ENCODE measurements at regions not wholly inside any gene's neighbourhood (a gene's known extent, or its start where the extent isn't known, plus 50 kb on each side); places are given as distances from the start of the nearest gene placed in this dataset.

- ChIA-PET POLR2A (interaction anchor here (0.6 kb wide), 1 partner anchor 11 kb away, joined by 3 read pairs; no protein-coding TSS in a partner anchor), CTCF (no interaction called here)
- ATAC-seq: no peak
- Mint-ChIP-seq H3K27ac (no peak overlapping the region), H3K4me1 (ENCODE audit: low read depth) (no peaks in the 10 kb centered on the region), H3K9me3 (no peaks in the 10 kb centered on the region), H3K27me3 (no peaks in the 10 kb centered on the region), H3K36me3 (ENCODE audit: low read depth) (no peaks in the 10 kb centered on the region), H3K4me3 (no peak overlapping the region)
- no peak for DNase-seq
- intact Hi-C loops (cut with micrococcal nuclease): no loop called here
- TF ChIP-seq CTCF (IDR thresholded peaks at IDR 0.05): no peak
Measured at GRCh38 chr7:25297278-25297677, 69.0 kb upstream of the NPVF start.

- no peaks in the 10 kb centered on the region for H3K9me3 Mint-ChIP-seq
- no peak for TF ChIP-seq CTCF (IDR thresholded peaks at IDR 0.05)
- H3K36me3 Mint-ChIP-seq (ENCODE audit: low read depth): no peaks in the 10 kb centered on the region
- no peak for DNase-seq
- no peak overlapping the region for H3K27ac Mint-ChIP-seq
- H3K27me3 Mint-ChIP-seq: peaks cover 5% of the 10 kb centered on the region
- ATAC-seq: no peak
- ChIA-PET CTCF (interaction anchor here (2.3 to 2.5 kb wide), 2 partner anchors 44 to 262 kb away, joined by 5 to 8 read pairs; no protein-coding TSS in a partner anchor), POLR2A (no interaction called here)
- H3K4me1 Mint-ChIP-seq (ENCODE audit: low read depth): no peaks in the 10 kb centered on the region
- H3K4me3 Mint-ChIP-seq: no peak overlapping the region
- intact Hi-C loops (cut with micrococcal nuclease): no loop called here
Measured at GRCh38 chr7:25303281-25304181, 75.2 kb upstream of the NPVF start.

GRCh38 chr7:25304691-25305090 is 76.4 kb upstream of the NPVF start:
- no peak overlapping the region for H3K27ac Mint-ChIP-seq
- no peaks in the 10 kb centered on the region for H3K9me3 Mint-ChIP-seq
- ChIA-PET POLR2A (no interaction called here), CTCF (interaction anchor here (2.3 to 2.5 kb wide), 2 partner anchors 45 to 261 kb away, joined by 5 to 8 read pairs; no protein-coding TSS in a partner anchor)
- H3K4me1 Mint-ChIP-seq (ENCODE audit: low read depth): no peaks in the 10 kb centered on the region
- H3K27me3 Mint-ChIP-seq: peaks cover 5% of the 10 kb centered on the region
- H3K36me3 Mint-ChIP-seq (ENCODE audit: low read depth): no peaks in the 10 kb centered on the region
- no peak overlapping the region for H3K4me3 Mint-ChIP-seq
- ATAC-seq (no peak), DNase-seq (no peak)
- TF ChIP-seq CTCF (IDR thresholded peaks at IDR 0.05): no peak
- intact Hi-C loops (cut with micrococcal nuclease): no loop called here

- DNase-seq (no peak), ATAC-seq (no peak)
- H3K4me1 Mint-ChIP-seq (ENCODE audit: low read depth): no peaks in the 10 kb centered on the region
- no peaks in the 10 kb centered on the region for H3K9me3 Mint-ChIP-seq
- no peak for TF ChIP-seq CTCF (IDR thresholded peaks at IDR 0.05)
- intact Hi-C loops (cut with micrococcal nuclease): no loop called here
- POLR2A ChIA-PET: no interaction called here
- H3K4me3 Mint-ChIP-seq: no peak overlapping the region
- H3K27me3 Mint-ChIP-seq: peaks cover 5% of the 10 kb centered on the region
- CTCF ChIA-PET: no interaction called here
- H3K36me3 Mint-ChIP-seq (ENCODE audit: low read depth): no peaks in the 10 kb centered on the region
- no peak overlapping the region for H3K27ac Mint-ChIP-seq
Measured at GRCh38 chr7:25305831-25306230, 77.5 kb upstream of the NPVF start.

GRCh38 chr7:25307624-25308023 is 79.3 kb upstream of the NPVF start:
- intact Hi-C loops (cut with micrococcal nuclease): no loop called here
- CTCF ChIA-PET: no interaction called here
- no peak for ATAC-seq
- Mint-ChIP-seq H3K9me3 (no peaks in the 10 kb centered on the region), H3K27ac (no peak overlapping the region), H3K27me3 (peaks cover 5% of the 10 kb centered on the region), H3K4me1 (ENCODE audit: low read depth) (no peaks in the 10 kb centered on the region), H3K36me3 (ENCODE audit: low read depth) (no peaks in the 10 kb centered on the region), H3K4me3 (no peak overlapping the region)
- no peak for TF ChIP-seq CTCF (IDR thresholded peaks at IDR 0.05)
- no peak for DNase-seq
- POLR2A ChIA-PET: interaction anchor here (0.6 kb wide), 1 partner anchor 1162 kb away, joined by 5 read pairs; no protein-coding TSS in a partner anchor

All from activated CD8-positive, alpha-beta T cell treated with anti-CD3 and anti-CD28 coated beads for 36 hours (primary cell).